ENCODE measurements at regions not wholly inside any gene's neighbourhood (a gene's known extent, or its start where the extent isn't known, plus 50 kb on each side); places are given as distances from the start of the nearest gene placed in this dataset.

DNA sequence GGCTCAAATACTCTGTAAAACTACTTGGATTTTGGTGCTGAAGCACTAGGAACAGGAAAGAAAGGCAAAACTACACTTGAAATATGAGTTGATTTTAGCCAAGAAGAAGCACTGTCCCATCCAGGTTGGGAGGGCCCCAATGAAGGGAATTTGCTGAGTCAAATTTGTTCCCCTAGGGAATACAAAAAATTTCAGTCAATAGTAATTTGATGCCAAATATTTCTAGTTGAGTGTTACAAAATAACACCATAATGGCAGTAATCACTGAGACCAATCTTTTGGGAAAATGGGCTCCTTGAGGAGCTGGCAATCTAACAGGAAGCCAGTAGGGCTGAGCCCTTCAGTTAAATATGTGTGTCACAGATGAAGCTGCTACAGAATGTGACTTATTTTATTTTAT lies 896.9 kb downstream of the DIPK2A start:
- H3K4me3 ChIP-seq (ENCODE audit: low read depth in 1 of 3, low read length in 3 of 3) = no peak overlapping the region
- no peaks in the 10 kb centered on the region for H3K4me1 ChIP-seq (ENCODE audit: control insufficient read depth in 4 of 4, insufficient read depth in 4 of 4, low read length in 3 of 4)
- H3K9me3 ChIP-seq (ENCODE audit: control insufficient read depth in 4 of 4, low read length in 3 of 4) = no peaks in the 10 kb centered on the region
- no peaks in the 10 kb centered on the region for H3K27me3 ChIP-seq (ENCODE audit: control insufficient read depth in 4 of 4, insufficient read depth in 4 of 4, low read length in 3 of 4)
- TF ChIP-seq, protein P1, sequence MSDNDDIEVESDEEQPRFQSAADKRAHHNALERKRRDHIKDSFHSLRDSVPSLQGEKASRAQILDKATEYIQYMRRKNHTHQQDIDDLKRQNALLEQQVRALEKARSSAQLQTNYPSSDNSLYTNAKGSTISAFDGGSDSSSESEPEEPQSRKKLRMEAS (IDR thresholded peaks at IDR 0.05) = no peak
- TF ChIP-seq, protein P2, sequence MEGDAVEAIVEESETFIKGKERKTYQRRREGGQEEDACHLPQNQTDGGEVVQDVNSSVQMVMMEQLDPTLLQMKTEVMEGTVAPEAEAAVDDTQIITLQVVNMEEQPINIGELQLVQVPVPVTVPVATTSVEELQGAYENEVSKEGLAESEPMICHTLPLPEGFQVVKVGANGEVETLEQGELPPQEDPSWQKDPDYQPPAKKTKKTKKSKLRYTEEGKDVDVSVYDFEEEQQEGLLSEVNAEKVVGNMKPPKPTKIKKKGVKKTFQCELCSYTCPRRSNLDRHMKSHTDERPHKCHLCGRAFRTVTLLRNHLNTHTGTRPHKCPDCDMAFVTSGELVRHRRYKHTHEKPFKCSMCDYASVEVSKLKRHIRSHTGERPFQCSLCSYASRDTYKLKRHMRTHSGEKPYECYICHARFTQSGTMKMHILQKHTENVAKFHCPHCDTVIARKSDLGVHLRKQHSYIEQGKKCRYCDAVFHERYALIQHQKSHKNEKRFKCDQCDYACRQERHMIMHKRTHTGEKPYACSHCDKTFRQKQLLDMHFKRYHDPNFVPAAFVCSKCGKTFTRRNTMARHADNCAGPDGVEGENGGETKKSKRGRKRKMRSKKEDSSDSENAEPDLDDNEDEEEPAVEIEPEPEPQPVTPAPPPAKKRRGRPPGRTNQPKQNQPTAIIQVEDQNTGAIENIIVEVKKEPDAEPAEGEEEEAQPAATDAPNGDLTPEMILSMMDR (IDR thresholded peaks at IDR 0.05; ENCODE audit: low read depth, low read length, missing input control) = no peak
- TF ChIP-seq, protein P3, sequence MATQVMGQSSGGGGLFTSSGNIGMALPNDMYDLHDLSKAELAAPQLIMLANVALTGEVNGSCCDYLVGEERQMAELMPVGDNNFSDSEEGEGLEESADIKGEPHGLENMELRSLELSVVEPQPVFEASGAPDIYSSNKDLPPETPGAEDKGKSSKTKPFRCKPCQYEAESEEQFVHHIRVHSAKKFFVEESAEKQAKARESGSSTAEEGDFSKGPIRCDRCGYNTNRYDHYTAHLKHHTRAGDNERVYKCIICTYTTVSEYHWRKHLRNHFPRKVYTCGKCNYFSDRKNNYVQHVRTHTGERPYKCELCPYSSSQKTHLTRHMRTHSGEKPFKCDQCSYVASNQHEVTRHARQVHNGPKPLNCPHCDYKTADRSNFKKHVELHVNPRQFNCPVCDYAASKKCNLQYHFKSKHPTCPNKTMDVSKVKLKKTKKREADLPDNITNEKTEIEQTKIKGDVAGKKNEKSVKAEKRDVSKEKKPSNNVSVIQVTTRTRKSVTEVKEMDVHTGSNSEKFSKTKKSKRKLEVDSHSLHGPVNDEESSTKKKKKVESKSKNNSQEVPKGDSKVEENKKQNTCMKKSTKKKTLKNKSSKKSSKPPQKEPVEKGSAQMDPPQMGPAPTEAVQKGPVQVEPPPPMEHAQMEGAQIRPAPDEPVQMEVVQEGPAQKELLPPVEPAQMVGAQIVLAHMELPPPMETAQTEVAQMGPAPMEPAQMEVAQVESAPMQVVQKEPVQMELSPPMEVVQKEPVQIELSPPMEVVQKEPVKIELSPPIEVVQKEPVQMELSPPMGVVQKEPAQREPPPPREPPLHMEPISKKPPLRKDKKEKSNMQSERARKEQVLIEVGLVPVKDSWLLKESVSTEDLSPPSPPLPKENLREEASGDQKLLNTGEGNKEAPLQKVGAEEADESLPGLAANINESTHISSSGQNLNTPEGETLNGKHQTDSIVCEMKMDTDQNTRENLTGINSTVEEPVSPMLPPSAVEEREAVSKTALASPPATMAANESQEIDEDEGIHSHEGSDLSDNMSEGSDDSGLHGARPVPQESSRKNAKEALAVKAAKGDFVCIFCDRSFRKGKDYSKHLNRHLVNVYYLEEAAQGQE (IDR thresholded peaks at IDR 0.05) = no peak
- no peak for TF ChIP-seq NR2F2 (IDR thresholded peaks at IDR 0.05)
- TF ChIP-seq SP1 (IDR thresholded peaks at IDR 0.05) = no peak
- TF ChIP-seq, protein P4, sequence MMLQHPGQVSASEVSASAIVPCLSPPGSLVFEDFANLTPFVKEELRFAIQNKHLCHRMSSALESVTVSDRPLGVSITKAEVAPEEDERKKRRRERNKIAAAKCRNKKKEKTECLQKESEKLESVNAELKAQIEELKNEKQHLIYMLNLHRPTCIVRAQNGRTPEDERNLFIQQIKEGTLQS (IDR thresholded peaks at IDR 0.05) = no peak
- no peak for TF ChIP-seq HNF4A (conservative IDR thresholded peaks at IDR 0.05)
- no peak for TF ChIP-seq RXRA (IDR thresholded peaks at IDR 0.05)
- TF ChIP-seq EGR1 (IDR thresholded peaks at IDR 0.05; ENCODE audit: low read depth in 2 of 2) = no peak
- TF ChIP-seq TAF1 (conservative IDR thresholded peaks at IDR 0.05) = no peak
- TF ChIP-seq, protein P5, sequence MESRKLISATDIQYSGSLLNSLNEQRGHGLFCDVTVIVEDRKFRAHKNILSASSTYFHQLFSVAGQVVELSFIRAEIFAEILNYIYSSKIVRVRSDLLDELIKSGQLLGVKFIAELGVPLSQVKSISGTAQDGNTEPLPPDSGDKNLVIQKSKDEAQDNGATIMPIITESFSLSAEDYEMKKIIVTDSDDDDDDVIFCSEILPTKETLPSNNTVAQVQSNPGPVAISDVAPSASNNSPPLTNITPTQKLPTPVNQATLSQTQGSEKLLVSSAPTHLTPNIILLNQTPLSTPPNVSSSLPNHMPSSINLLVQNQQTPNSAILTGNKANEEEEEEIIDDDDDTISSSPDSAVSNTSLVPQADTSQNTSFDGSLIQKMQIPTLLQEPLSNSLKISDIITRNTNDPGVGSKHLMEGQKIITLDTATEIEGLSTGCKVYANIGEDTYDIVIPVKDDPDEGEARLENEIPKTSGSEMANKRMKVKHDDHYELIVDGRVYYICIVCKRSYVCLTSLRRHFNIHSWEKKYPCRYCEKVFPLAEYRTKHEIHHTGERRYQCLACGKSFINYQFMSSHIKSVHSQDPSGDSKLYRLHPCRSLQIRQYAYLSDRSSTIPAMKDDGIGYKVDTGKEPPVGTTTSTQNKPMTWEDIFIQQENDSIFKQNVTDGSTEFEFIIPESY (IDR thresholded peaks at IDR 0.05) = no peak
- TF ChIP-seq HNF4G (IDR thresholded peaks at IDR 0.05) = no peak
- TF ChIP-seq FOXA1 (IDR thresholded peaks at IDR 0.05) = no peak
- TF ChIP-seq JUND (IDR thresholded peaks at IDR 0.05) = no peak
- no peak for TF ChIP-seq RAD21 (IDR thresholded peaks at IDR 0.05)
- no peak overlapping the region for H3K27ac ChIP-seq (ENCODE audit: low read depth in 1 of 2, low read length in 2 of 2)
- no peaks in the 10 kb centered on the region for H3K36me3 ChIP-seq (ENCODE audit: control insufficient read depth in 4 of 4, insufficient read depth in 3 of 4, low read depth in 1 of 4, low read length in 3 of 4)
- no peak overlapping the region for H3K9ac ChIP-seq (ENCODE audit: low read depth in 1 of 2, low read length in 2 of 2)
- no peak for DNase-seq (ENCODE audit: low spot score)

DNA sequence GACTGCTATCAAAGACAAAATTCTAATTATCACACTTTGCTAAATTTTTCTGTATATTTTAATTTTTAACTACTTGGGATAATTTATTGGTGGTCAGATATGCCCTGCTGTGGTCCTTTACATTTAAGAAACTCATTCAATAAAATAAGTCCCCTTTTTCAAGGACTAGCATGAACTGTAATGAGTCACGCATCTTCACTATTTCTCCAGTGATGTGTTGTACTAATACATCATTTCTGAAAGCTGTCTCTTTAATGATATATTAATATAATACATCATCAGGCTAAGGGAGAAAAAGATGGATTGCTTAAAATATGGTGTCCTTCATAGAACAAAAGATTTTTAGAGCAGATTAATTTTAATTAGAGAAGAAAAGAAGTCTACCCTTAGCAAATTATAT lies 901.4 kb downstream of the DIPK2A start:
- Histone ChIP-seq H3K9ac (ENCODE audit: low read depth in 1 of 2, low read length in 2 of 2) (no peak overlapping the region), H3K27me3 (ENCODE audit: control insufficient read depth in 4 of 4, insufficient read depth in 4 of 4, low read length in 3 of 4) (peaks cover 0 to 2% (median 0%) of the 10 kb centered on the region in 4 donors), H3K36me3 (ENCODE audit: control insufficient read depth in 4 of 4, insufficient read depth in 3 of 4, low read depth in 1 of 4, low read length in 3 of 4) (no peaks in the 10 kb centered on the region), H3K4me3 (ENCODE audit: low read depth in 1 of 3, low read length in 3 of 3) (no peak overlapping the region), H3K4me1 (ENCODE audit: control insufficient read depth in 4 of 4, insufficient read depth in 4 of 4, low read length in 3 of 4) (no peaks in the 10 kb centered on the region), H3K27ac (ENCODE audit: low read depth in 1 of 2, low read length in 2 of 2) (no peak overlapping the region), H3K9me3 (ENCODE audit: control insufficient read depth in 4 of 4, low read length in 3 of 4) (no peaks in the 10 kb centered on the region)
- no peak for DNase-seq (ENCODE audit: low spot score)
- 88% methylated on average over 1 of the region's 1 CpG for WGBS
- TF ChIP-seq, protein P5 (IDR thresholded peaks at IDR 0.05) = no peak
- TF ChIP-seq HNF4G (IDR thresholded peaks at IDR 0.05) (no peak), HNF4A (conservative IDR thresholded peaks at IDR 0.05) (no peak), FOXA1 (IDR thresholded peaks at IDR 0.05) (no peak), YY1 (IDR thresholded peaks at IDR 0.05) (no peak), FOXA2 (IDR thresholded peaks at IDR 0.05) (no peak), SP1 (IDR thresholded peaks at IDR 0.05) (no peak), JUND (IDR thresholded peaks at IDR 0.05) (no peak), RXRA (IDR thresholded peaks at IDR 0.05) (no peak), GABPA (IDR thresholded peaks at IDR 0.05 in 1 of 2, conservative IDR thresholded peaks at IDR 0.05 in 1 of 2) (no peak), TAF1 (conservative IDR thresholded peaks at IDR 0.05) (no peak), RAD21 (IDR thresholded peaks at IDR 0.05) (no peak), EGR1 (IDR thresholded peaks at IDR 0.05; ENCODE audit: low read depth in 2 of 2) (no peak)
- TF ChIP-seq, protein P4 (IDR thresholded peaks at IDR 0.05) = no peak
- TF ChIP-seq, protein P2 (IDR thresholded peaks at IDR 0.05; ENCODE audit: low read depth, low read length, missing input control) = no peak
